ENCODE measurements at regions not wholly inside any gene's neighbourhood (a gene's known extent, or its start where the extent isn't known, plus 50 kb on each side); places are given as distances from the start of the nearest gene placed in this dataset.

GRCh38 chr4:31059753-31060522 is 339.8 kb downstream of the PCDH7 start:
- DNase-seq: no peak

- DNase-seq: no peak
Measured at GRCh38 chr4:31065086-31065485, 344.9 kb downstream of the PCDH7 start.

GRCh38 chr4:31068257-31069075 is 348.3 kb downstream of the PCDH7 start:
- DNase-seq: no peak

- no peak for DNase-seq
Measured at GRCh38 chr4:31069151-31069550, 349.0 kb downstream of the PCDH7 start.

- no peak for DNase-seq
Measured at GRCh38 chr4:31071508-31072486, 351.6 kb downstream of the PCDH7 start.

GRCh38 chr4:31075969-31076368 is 355.8 kb downstream of the PCDH7 start:
- DNase-seq: no peak

GRCh38 chr4:31078661-31079060 is 358.5 kb downstream of the PCDH7 start:
- no peak for DNase-seq

- DNase-seq: no peak
Measured at GRCh38 chr4:31080887-31081286, 360.7 kb downstream of the PCDH7 start.

GRCh38 chr4:31081366-31081765 is 361.2 kb downstream of the PCDH7 start:
- no peak for DNase-seq

- no peak for DNase-seq
Measured at GRCh38 chr4:31083456-31083855, 363.3 kb downstream of the PCDH7 start.

GRCh38 chr4:31084806-31085416 is 364.7 kb downstream of the PCDH7 start:
- DNase-seq: no peak

GRCh38 chr4:31085689-31086088 is 365.5 kb downstream of the PCDH7 start:
- no peak for DNase-seq

GRCh38 chr4:31086756-31087330 is 366.7 kb downstream of the PCDH7 start:
- DNase-seq: peak; percentile 15

- DNase-seq: no peak
Measured at GRCh38 chr4:31088600-31089230, 368.5 kb downstream of the PCDH7 start.

GRCh38 chr4:31089815-31090214 is 369.6 kb downstream of the PCDH7 start:
- no peak for DNase-seq

- no peak for DNase-seq
Measured at GRCh38 chr4:31094474-31094873, 374.3 kb downstream of the PCDH7 start.

GRCh38 chr4:31097999-31098398 is 377.8 kb downstream of the PCDH7 start:
- no peak for DNase-seq

GRCh38 chr4:31100536-31100935 is 380.4 kb downstream of the PCDH7 start:
- DNase-seq: peak; percentile 30

- DNase-seq: no peak
Measured at GRCh38 chr4:31104043-31104442, 383.9 kb downstream of the PCDH7 start.

- no peak for DNase-seq
Measured at GRCh38 chr4:31104577-31104976, 384.4 kb downstream of the PCDH7 start.

GRCh38 chr4:31106419-31106818 is 386.2 kb downstream of the PCDH7 start:
- no peak for DNase-seq

Data from muscle of arm (tissue), 1 donor.